GM19239 (cell line): ENCODE measurements at regions not wholly inside any gene's neighbourhood (a gene's known extent, or its start where the extent isn't known, plus 50 kb on each side); places are given as distances from the start of the nearest gene placed in this dataset.

Experiments
- DNase-seq: peaks from one replicate; pipeline ENCODE4 v3.0.0; 2011; ENCODE audit warnings: low spot score; ENCODE audit not compliant: insufficient read length
- FAIRE-seq: peaks from 2 replicates; lab custom pipeline; 2011; peaks lifted over from hg19 to GRCh38; lab: Jason Lieb, UNC

GRCh38 chr4:113849771-113850170 is 88.2 kb upstream of the CAMK2D start:
- DNase-seq, result no peak

GRCh38 chr4:113847710-113848109 is 86.2 kb upstream of the CAMK2D start:
- FAIRE-seq, result no peak
- DNase-seq, result no peak

More at GRCh38 chr4:113849771-113850170, 88.2 kb upstream of the CAMK2D start:
- no peak for FAIRE-seq

DNA sequence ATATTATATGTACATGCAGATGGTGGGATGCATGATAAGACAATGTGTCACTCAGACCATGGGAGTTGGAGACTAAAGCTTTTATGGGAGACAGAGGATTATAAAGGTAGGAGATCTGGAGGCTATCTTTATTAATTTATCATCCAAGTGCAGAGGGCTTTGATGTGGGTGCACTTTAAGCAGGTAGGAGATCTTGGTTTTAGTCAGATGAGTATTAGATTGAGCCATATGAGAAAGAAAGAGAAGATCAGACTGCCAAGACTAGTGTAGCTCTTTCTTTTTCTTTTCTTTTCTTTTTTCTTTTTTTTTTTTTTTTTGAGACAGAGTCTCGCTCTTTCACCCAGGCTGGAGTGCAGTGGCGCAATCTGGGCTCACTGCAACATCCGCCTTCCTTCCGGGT is 84.9 kb upstream of the CAMK2D start:
- no peak for DNase-seq
- no peak for FAIRE-seq

GRCh38 chr4:113845138-113845537 is 83.6 kb upstream of the CAMK2D start:
- DNase-seq (no peak), FAIRE-seq (no peak)

DNA sequence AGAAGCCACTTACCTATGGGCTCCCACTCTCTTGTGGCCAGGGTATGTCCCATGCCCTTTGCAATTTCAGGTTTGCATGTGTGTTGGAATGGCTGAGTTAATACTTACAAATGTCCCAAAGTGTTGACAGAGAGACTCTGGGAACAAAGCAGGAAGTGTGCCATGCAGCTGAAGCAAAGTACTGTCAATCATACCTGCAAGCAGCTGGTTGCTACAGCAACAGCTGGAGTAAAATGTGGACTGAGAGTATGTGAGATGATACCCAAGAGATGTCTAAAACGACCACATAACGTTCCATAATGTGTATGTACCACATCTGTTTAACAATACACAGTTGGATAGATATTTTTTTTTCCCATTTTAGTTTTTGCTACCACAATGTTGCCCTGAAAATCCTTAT is 82.8 kb upstream of the CAMK2D start:
- no peak for DNase-seq
- FAIRE-seq, result peak; percentile 75

DNA sequence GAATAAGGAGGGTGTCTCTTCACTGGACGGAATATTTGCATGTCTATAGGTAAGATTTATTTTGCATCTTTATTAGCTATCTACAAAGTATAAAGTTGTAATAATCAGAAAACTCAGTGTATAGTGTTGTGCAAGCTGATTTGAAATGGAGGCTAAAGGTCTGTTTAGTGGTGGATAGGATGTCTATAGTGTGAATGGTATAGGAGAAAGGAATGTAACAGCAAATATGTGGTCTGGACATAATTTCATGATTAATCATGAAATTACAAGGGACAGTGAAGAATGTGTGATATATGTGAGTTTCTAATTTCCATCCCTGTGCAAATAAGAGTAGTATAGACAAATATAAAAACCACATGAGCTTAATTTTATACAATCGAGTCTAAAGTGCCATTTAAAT is 79.3 kb upstream of the CAMK2D start:
- DNase-seq (no peak), FAIRE-seq (no peak)

DNA sequence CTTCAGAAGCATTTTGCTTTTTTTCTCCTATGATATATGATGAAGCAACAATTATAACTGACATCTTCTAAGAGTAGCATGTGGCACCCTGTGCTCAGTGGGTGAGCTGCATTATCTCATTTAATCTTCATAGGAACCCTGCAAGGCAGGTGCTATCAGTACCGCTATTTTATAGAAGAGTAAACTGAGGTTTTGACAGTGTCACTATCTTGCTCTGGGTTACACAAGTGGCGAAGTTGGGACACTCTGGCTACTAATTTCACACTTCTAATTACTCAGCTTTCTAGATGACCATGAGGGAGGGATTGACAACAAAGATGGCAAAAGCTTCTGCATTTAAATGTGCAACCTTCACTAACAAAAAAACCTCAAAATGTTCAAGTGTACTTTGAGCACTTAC is 76.9 kb upstream of the CAMK2D start:
- FAIRE-seq (peak; percentile 75), DNase-seq (no peak)

DNA sequence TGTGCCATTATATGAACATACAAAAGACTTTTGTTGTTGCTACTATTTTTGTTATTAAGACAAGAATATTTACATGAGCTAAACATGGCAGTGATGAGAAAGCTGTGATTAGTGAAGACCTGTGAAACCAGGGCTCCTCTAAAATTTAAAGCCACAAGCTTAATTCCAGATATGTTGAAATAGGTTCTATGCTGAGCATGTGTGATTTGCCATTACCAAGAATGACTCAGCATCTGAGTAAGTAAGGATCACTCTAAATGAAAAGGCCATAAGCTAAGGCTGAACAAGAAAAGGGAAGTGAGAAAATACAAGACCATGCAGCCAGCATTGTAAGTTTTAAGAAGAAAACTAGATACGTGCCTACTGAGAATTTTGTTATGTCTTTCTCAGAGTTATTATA is 75.9 kb upstream of the CAMK2D start:
- FAIRE-seq (peak; percentile 98), DNase-seq (peak; percentile 31)

GRCh38 chr4:113835005-113835404 is 73.5 kb upstream of the CAMK2D start:
- FAIRE-seq (no peak), DNase-seq (no peak)

DNA sequence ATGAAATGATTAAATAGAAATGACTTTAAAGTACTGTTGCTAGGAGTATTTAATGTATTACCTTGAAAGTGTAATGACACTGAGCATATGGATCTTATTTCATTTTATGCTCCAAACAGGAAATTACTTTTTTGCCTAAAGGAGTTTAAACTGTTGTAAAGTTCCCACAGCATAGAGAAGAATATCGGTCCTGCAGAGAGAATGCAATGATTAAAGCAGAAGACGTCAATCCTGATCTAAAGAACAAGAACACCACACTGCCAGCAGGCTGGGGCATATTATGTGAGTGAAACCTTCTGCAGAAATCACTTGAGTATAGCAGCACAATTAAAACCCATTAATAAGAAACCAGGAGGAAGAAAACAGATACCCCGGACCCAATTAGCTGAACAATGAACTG is 72.8 kb upstream of the CAMK2D start:
- no peak for DNase-seq
- FAIRE-seq, result peak; percentile 42

GRCh38 chr4:113832803-113833202 is 71.3 kb upstream of the CAMK2D start:
- no peak for FAIRE-seq
- no peak for DNase-seq

DNA sequence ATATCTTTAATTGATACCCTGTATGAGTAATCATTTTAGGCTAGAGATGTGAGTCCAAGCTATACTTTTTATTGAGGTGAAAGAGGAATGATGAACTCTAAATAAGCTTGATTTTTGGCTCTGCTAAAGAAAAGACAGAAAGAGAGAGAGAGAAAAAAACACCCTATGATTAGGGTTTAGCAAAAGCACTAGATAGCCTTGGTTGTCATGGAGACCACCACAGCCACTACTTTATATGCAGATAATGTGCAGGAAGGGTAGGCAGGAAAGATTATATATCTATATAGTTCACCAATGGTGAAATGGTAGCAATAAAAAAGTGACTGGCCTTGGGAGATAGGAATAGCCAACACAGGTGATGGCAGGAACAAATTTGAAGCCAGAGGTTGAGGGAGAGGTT is 69.9 kb upstream of the CAMK2D start:
- FAIRE-seq (no peak), DNase-seq (no peak)

GRCh38 chr4:113828702-113829101 is 67.2 kb upstream of the CAMK2D start:
- FAIRE-seq, result no peak
- no peak for DNase-seq

GRCh38 chr4:113827285-113827684 is 65.7 kb upstream of the CAMK2D start:
- no peak for DNase-seq
- FAIRE-seq, result peak; percentile 21

DNA sequence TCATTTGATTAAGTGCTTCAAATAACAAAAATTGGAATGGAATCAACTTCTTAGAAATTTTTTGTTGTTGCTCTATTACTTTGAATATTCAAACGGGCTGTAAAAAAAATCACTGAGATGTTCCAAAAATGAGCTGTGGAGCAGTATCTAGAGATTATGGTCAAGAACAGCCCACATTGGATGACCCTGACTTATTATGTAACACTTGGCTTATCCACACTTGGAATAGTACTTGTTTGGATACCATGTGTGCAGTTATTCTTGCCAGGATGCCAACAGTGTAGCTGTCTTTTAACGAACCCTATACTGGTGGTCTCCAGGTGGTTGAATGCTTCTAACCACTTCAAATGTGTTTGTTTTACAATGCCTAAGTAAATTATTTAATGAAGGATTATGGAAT is 64.9 kb upstream of the CAMK2D start:
- FAIRE-seq (peak; percentile 49), DNase-seq (no peak)

DNA sequence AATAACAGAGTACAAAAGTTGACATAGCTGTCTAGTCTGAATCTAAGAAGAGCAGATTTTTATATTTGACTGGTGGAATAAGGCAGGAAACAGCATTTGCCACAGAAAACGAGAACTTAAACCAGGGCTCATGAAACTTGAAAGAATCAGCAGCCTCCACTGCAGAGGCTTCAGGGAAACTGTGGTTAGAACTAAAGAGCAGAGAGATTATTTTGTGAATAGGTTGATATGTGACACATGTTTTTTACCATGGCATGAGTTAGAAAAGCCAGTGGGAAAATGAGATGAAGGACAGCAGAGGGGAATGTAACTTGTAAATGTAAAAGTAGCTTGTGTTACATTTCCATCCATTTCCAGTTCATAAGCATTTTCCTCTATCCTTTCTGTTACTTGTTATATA is 63.7 kb upstream of the CAMK2D start:
- FAIRE-seq (peak; percentile 99), DNase-seq (no peak)

GRCh38 chr4:113824396-113824795 is 62.9 kb upstream of the CAMK2D start:
- no peak for DNase-seq

DNA sequence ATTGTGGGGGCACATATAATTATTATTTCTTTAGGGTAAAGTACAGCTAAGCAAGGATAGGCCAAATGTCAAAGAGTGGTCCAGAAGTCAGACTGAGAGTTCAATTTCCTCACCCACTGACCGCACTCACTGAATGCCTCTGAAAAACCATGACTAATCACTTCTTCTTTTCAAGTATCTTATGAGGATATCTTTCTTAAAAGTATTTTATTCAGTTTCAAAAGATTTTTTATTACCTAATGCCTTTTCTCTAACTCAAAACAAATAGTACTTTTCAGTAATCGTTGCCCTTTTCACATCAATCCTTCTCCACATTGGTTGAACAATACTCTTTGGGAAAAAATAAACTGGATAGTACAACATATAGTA is 61.7 kb upstream of the CAMK2D start:
- DNase-seq (no peak), FAIRE-seq (no peak)

More at GRCh38 chr4:113824396-113824795, 62.9 kb upstream of the CAMK2D start:
- no peak for FAIRE-seq

GRCh38 chr4:113822555-113823290 is 61.2 kb upstream of the CAMK2D start:
- DNase-seq, result no peak
- FAIRE-seq, result peak; percentile 96

DNA sequence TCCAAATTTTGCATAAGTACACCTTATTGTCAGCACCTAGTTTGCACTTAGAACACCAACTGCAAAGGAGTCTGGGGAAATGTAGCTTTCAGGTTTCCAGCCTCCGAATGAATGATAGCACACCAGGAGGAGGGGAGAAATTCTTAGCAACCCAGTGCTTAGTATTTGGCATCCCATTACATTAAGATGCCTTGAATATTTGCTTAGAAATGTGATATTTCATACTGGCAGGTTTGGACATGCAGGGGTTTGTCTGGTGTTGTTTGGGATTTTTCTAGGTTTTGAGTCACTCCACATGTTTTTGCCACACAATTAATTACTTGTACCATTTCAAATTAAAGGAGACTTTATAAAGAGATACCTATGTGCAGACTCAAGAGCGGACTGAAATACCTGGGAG is 60.3 kb upstream of the CAMK2D start:
- DNase-seq, result no peak
- FAIRE-seq, result peak; percentile 83

GRCh38 chr4:113820108-113820507 is 58.6 kb upstream of the CAMK2D start:
- DNase-seq, result no peak
- no peak for FAIRE-seq

DNA sequence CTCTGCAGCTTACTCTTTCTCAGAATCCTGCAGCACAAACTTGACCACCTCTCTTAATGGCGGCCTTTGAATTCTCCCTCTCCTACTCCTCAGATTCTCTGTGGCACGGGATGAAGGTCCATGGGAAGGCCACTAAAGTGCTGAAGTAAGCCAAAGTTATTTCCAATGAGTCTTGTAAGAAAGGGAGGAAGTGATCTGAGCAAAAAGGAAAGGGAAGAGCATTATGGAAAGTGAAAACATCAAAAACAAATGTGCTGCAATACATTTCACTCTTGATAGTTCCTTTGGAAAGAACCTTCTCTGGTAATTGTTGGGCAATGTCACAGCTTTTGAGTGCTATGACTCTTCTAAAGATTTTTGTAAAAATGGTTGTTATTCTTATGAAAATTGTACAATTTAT is 54.3 kb upstream of the CAMK2D start:
- FAIRE-seq, result no peak
- DNase-seq, result no peak
